ENCODE measurements at regions not wholly inside any gene's neighbourhood (a gene's known extent, or its start where the extent isn't known, plus 50 kb on each side); places are given as distances from the start of the nearest gene placed in this dataset.
"Not testable (repeated sequence)": the region's sequence is repeated elsewhere in the genome, so short reads cannot be mapped to it uniquely, and the experiment has no call there.

DNA sequence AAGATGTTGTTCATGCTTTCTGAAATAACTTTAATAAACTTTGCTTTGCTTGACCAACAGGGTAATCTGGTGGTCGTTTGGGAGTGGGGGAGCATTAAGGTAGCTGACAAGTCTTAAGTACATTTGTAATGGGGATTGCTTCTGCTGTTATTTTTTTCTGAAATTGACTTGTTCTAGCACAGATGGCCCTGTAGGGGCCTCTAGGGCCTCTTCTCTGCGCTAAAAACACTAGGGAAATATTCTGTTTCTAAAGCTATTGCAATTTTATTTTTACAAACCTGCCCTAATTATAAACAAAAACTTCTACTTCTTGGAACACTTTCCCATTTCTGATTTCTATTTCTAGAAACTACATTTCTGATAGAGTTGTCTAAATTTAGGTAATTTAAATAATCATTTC is 191.3 kb upstream of the KCNJ3 start:
- ChIA-PET CTCF (no interaction called here), POLR2A (no interaction called here)
- intact Hi-C loops (cut with micrococcal nuclease): no loop called here
- H3K27me3 Mint-ChIP-seq (ENCODE audit: insufficient read depth, unreplicated experiment): peaks cover 57% of the 10 kb centered on the region
- no peak overlapping the region for H3K27ac Mint-ChIP-seq (ENCODE audit: low read depth, unreplicated experiment)
- H3K4me1 Mint-ChIP-seq (ENCODE audit: insufficient read depth, unreplicated experiment): no peaks in the 10 kb centered on the region
- DNase-seq (ENCODE audit: unreplicated experiment): no peak
- H3K4me3 Mint-ChIP-seq (ENCODE audit: unreplicated experiment): no peak overlapping the region
- no TSS peak for BruUV-seq (replicated peaks)
- no peaks in the 10 kb centered on the region for H3K36me3 Mint-ChIP-seq (ENCODE audit: insufficient read depth, unreplicated experiment)
- H3K9me3 Mint-ChIP-seq (ENCODE audit: unreplicated experiment): no peaks in the 10 kb centered on the region
- TF ChIP-seq, protein P1, sequence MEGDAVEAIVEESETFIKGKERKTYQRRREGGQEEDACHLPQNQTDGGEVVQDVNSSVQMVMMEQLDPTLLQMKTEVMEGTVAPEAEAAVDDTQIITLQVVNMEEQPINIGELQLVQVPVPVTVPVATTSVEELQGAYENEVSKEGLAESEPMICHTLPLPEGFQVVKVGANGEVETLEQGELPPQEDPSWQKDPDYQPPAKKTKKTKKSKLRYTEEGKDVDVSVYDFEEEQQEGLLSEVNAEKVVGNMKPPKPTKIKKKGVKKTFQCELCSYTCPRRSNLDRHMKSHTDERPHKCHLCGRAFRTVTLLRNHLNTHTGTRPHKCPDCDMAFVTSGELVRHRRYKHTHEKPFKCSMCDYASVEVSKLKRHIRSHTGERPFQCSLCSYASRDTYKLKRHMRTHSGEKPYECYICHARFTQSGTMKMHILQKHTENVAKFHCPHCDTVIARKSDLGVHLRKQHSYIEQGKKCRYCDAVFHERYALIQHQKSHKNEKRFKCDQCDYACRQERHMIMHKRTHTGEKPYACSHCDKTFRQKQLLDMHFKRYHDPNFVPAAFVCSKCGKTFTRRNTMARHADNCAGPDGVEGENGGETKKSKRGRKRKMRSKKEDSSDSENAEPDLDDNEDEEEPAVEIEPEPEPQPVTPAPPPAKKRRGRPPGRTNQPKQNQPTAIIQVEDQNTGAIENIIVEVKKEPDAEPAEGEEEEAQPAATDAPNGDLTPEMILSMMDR (IDR thresholded peaks at IDR 0.05; ENCODE audit: unreplicated experiment): no peak

DNA sequence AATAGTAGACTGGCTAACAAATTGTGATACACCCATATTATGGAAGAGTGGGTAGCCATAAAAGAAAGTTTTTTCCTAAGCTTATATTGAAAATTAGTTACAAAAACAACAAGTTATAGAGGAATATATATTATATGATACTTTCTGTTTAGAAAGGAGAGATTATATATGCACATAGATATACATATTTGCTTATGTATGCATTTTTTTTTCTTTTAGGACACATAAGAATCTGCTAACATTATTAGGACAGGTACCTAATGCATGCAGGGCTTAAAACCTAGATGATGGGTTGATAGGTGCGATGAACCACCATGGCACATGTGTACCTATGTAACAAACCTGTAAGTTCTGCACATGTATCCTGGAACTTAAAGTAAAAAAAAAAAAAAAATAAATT is 179.6 kb upstream of the KCNJ3 start:
- intact Hi-C loops (cut with micrococcal nuclease): no loop called here
- ChIA-PET CTCF (no interaction called here), POLR2A (no interaction called here)
- Mint-ChIP-seq H3K4me1 (ENCODE audit: insufficient read depth, unreplicated experiment) (no peaks in the 10 kb centered on the region), H3K27ac (ENCODE audit: low read depth, unreplicated experiment) (no peak overlapping the region), H3K36me3 (ENCODE audit: insufficient read depth, unreplicated experiment) (no peaks in the 10 kb centered on the region), H3K9me3 (ENCODE audit: unreplicated experiment) (no peaks in the 10 kb centered on the region), H3K4me3 (ENCODE audit: unreplicated experiment) (no peak overlapping the region), H3K27me3 (ENCODE audit: insufficient read depth, unreplicated experiment) (peaks cover 34% of the 10 kb centered on the region)
- BruUV-seq (replicated peaks): no TSS peak
- TF ChIP-seq, protein P1 (IDR thresholded peaks at IDR 0.05; ENCODE audit: unreplicated experiment): no peak
- DNase-seq (ENCODE audit: unreplicated experiment): no peak

DNA sequence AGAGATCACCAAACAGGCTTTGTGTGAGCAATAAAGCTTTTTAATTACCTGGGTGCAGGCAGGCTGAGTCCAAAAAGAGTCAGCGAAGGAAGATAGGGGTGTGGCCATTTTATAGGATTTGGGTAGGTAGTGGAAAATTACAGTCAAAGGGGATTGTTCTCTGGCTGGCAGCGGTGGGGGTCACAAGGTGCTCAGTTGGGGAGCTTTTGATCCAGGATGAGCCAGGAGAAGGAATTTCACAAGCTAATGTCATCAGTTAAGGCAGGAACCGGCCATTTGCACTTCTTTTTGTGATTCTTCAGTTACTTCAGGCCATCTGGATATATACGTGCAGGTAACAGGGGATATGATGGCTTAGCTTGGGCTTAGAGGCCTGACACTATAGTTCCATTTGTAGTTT is 177.5 kb upstream of the KCNJ3 start:
- BruUV-seq (replicated peaks); POLR2A ChIA-PET; H3K4me3 Mint-ChIP-seq (ENCODE audit: unreplicated experiment); H3K36me3 Mint-ChIP-seq (ENCODE audit: insufficient read depth, unreplicated experiment); DNase-seq (ENCODE audit: unreplicated experiment); intact Hi-C loops (cut with micrococcal nuclease); H3K9me3 Mint-ChIP-seq (ENCODE audit: unreplicated experiment); H3K4me1 Mint-ChIP-seq (ENCODE audit: insufficient read depth, unreplicated experiment); CTCF ChIA-PET; H3K27ac Mint-ChIP-seq (ENCODE audit: low read depth, unreplicated experiment): not testable (repeated sequence)
- H3K27me3 Mint-ChIP-seq (ENCODE audit: insufficient read depth, unreplicated experiment): peaks cover 34% of the 10 kb centered on the region

DNA sequence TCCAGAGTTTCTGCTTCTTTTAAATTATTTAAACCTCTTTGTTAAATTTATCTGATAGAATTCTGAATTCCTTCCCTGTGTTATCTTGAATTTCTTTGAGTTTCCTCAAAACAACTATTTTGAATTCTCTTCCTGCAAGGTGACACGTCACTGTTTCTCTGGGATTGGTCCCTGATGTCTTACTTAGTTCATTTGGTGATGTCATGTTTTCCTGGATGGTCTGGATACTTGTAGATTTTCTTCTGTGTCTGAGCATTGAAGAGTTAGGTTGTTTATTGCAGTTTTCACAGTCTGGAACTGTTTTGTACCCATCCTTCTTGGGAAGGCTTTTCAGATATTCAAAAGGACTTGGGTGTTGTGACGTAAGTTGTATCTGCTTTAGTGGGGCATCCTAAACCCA is 172.3 kb upstream of the KCNJ3 start:
- H3K36me3 Mint-ChIP-seq (ENCODE audit: insufficient read depth, unreplicated experiment): no peaks in the 10 kb centered on the region
- no peaks in the 10 kb centered on the region for H3K4me1 Mint-ChIP-seq (ENCODE audit: insufficient read depth, unreplicated experiment)
- no TSS peak for BruUV-seq (replicated peaks)
- no peak for DNase-seq (ENCODE audit: unreplicated experiment)
- intact Hi-C loops (cut with micrococcal nuclease): no loop called here
- no peak overlapping the region for H3K27ac Mint-ChIP-seq (ENCODE audit: low read depth, unreplicated experiment)
- ChIA-PET CTCF (no interaction called here), POLR2A (no interaction called here)
- TF ChIP-seq, protein P1 (IDR thresholded peaks at IDR 0.05; ENCODE audit: unreplicated experiment): no peak
- no peak overlapping the region for H3K4me3 Mint-ChIP-seq (ENCODE audit: unreplicated experiment)
- peaks cover 48% of the 10 kb centered on the region for H3K27me3 Mint-ChIP-seq (ENCODE audit: insufficient read depth, unreplicated experiment)
- H3K9me3 Mint-ChIP-seq (ENCODE audit: unreplicated experiment): no peaks in the 10 kb centered on the region

DNA sequence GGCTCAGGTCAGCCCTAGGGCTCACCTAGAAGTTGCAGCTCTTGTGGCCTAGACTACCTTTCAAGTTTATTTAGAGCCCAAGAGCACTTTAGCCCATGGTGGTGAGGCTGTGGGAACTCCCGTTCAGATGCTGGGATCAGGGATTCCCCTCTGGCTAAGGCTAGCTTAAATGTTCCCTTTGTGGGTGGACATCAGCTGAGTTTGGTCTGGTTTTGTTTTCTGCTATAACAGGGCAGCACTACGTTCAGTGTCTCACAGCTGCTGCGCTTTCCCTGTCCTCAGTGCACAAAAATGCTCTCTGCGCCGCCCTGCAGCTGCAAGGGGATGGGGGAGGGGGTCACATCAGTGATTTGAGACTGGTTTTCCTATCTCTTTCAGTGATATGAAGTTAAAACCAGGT is 170.5 kb upstream of the KCNJ3 start:
- no peak overlapping the region for H3K27ac Mint-ChIP-seq (ENCODE audit: low read depth, unreplicated experiment)
- no peaks in the 10 kb centered on the region for H3K36me3 Mint-ChIP-seq (ENCODE audit: insufficient read depth, unreplicated experiment)
- DNase-seq (ENCODE audit: unreplicated experiment): no peak
- CTCF ChIA-PET: interaction anchor here (0.6 to 0.7 kb wide), 2 partner anchors 175 to 746 kb away, joined by 3 read pairs; no protein-coding TSS in a partner anchor
- no peak overlapping the region for H3K4me3 Mint-ChIP-seq (ENCODE audit: unreplicated experiment)
- BruUV-seq (replicated peaks): no TSS peak
- no peaks in the 10 kb centered on the region for H3K4me1 Mint-ChIP-seq (ENCODE audit: insufficient read depth, unreplicated experiment)
- POLR2A ChIA-PET: interaction anchor here (0.7 kb wide), 1 partner anchor 528 kb away, joined by 3 read pairs; no protein-coding TSS in a partner anchor
- no peaks in the 10 kb centered on the region for H3K9me3 Mint-ChIP-seq (ENCODE audit: unreplicated experiment)
- intact Hi-C loops (cut with micrococcal nuclease): no loop called here
- TF ChIP-seq, protein P1 (IDR thresholded peaks at IDR 0.05; ENCODE audit: unreplicated experiment): no peak
- H3K27me3 Mint-ChIP-seq (ENCODE audit: insufficient read depth, unreplicated experiment): peaks cover 49% of the 10 kb centered on the region

Measured in MCF 10A (cell line).